Muscle layer of colon (tissue), 2 donors: ENCODE measurements at regions not wholly inside any gene's neighbourhood (a gene's known extent, or its start where the extent isn't known, plus 50 kb on each side); places are given as distances from the start of the nearest gene placed in this dataset.

Experiments
- H3K27ac ChIP-seq: one replicate; pipeline ENCODE4 v1.7.0; 2013; ENCODE audit warnings: low read depth, mild to moderate bottlenecking, low read length, moderate library complexity
- H3K27me3 ChIP-seq, 2 donors: one replicate each; pipeline ENCODE4 v1.7.0; 2013; ENCODE audit warnings: low read length in 2 of 2, mild to moderate bottlenecking in 2 of 2; ENCODE audit not compliant: insufficient read depth in 2 of 2, control insufficient read depth in 1 of 2
- H3K36me3 ChIP-seq: one replicate; pipeline ENCODE4 v1.7.0; 2013; ENCODE audit warnings: mild to moderate bottlenecking, low read length; ENCODE audit not compliant: insufficient read depth
- H3K4me1 ChIP-seq: one replicate; pipeline ENCODE4 v1.7.0; 2013; ENCODE audit warnings: mild to moderate bottlenecking, low read length; ENCODE audit not compliant: insufficient read depth
- H3K4me3 ChIP-seq, 2 donors: one replicate each; pipeline ENCODE4 v1.7.0; 2013; ENCODE audit warnings: low read length in 2 of 2, low read depth in 1 of 2, mild to moderate bottlenecking in 1 of 2, moderate library complexity in 1 of 2
- H3K9ac ChIP-seq: one replicate; pipeline ENCODE4 v1.7.0; 2013; ENCODE audit warnings: low read length
- H3K9me3 ChIP-seq: one replicate; pipeline ENCODE4 v1.7.0; 2013; ENCODE audit warnings: mild to moderate bottlenecking, low read length
- donor health status: abdominal sarcoma.
- donor health status: Adenocarcinoma of cecum.

DNA sequence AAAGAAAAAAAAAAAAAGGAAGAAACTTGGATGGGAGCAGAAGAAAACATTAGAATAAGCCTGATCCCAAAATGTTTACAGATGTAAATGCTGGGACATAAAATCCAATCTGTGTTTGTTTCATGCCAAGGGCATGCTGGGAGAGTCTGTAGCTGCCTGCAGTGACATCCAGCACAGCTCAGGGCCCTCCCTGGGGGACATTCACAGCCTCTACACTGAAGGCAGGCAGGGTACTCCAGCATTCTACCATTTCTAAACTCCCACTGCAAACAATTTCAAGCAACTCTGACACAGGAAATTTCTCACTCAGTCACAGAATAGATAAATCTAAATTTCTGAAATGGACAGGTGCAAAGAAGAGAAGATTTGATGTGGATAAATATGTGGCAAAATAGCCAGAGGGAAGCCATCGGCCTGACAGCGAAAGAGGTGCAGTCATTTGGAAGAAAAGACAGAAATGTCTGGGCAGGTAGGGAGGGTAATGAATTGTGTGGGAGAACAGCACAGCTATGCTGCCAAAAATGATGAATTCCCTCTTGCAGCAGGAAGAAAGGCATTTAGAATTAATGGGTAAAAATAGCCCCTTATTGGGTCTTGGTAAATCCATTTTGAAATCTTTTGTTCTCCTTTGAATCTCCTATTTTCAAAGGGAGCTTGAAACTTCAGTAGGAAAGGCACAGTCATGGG is 199.4 kb downstream of the MED10 start:
- Histone ChIP-seq H3K27ac (no peak overlapping the region), H3K9me3 (no peaks in the 10 kb centered on the region), H3K4me1 (no peaks in the 10 kb centered on the region), H3K9ac (no peak overlapping the region), H3K4me3 (no peak overlapping the region), H3K27me3 (no peaks in the 10 kb centered on the region), H3K36me3 (no peaks in the 10 kb centered on the region)

DNA sequence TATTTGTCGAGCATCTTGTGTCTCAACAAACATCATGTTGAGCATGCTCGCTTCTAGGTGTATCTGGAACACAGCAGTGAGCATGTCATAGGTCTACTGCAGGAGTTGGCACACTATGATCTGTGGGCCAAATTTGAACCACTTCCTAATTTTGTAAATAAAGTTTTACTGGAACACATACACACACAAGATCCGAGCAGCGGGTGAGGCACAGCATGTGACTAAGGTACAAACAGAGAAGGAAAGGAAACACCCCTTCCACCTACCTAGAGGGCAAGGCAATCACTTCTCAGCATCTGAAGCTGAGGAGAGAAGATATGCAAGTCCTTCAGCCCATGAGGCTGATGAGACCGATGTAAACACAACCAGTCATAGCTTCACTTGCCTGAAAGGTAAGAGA is 200.4 kb downstream of the MED10 start:
- Histone ChIP-seq H3K4me3 (no peak overlapping the region), H3K27me3 (no peaks in the 10 kb centered on the region), H3K36me3 (no peaks in the 10 kb centered on the region), H3K27ac (no peak overlapping the region), H3K4me1 (no peaks in the 10 kb centered on the region), H3K9ac (no peak overlapping the region), H3K9me3 (no peaks in the 10 kb centered on the region)

DNA sequence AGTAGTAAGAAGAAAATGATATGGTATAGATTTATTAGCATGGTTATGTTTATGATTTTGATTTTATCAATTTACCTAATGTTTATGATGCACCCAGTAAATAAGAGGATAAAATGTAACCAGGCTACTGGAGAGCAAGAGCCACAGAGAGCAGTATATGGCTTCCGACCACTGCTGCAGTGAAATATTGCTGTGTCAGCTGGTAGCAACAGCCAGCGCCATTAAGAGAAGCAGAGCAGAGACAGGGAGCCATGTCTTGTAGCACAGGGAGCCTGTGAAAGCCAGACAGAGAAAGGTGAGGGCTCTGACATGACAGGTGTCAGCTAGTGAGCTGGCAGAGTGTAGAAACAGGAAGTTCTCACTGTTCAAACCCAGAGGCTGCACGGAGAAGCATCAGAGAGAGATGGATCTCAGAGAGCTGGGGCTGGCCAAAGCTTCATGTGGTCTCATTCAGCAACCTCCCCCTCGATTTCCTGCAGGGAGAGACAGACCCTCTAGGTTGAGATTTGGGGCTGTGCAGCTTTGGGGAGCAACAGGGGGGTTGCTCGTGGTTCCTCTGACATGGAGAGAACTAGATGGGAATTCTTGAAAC is 202.1 kb downstream of the MED10 start:
- no peaks in the 10 kb centered on the region for H3K27me3 ChIP-seq
- no peak overlapping the region for H3K4me3 ChIP-seq
- no peak overlapping the region for H3K9ac ChIP-seq
- no peaks in the 10 kb centered on the region for H3K9me3 ChIP-seq
- H3K27ac ChIP-seq, result no peak overlapping the region
- H3K36me3 ChIP-seq, result no peaks in the 10 kb centered on the region
- no peaks in the 10 kb centered on the region for H3K4me1 ChIP-seq

DNA sequence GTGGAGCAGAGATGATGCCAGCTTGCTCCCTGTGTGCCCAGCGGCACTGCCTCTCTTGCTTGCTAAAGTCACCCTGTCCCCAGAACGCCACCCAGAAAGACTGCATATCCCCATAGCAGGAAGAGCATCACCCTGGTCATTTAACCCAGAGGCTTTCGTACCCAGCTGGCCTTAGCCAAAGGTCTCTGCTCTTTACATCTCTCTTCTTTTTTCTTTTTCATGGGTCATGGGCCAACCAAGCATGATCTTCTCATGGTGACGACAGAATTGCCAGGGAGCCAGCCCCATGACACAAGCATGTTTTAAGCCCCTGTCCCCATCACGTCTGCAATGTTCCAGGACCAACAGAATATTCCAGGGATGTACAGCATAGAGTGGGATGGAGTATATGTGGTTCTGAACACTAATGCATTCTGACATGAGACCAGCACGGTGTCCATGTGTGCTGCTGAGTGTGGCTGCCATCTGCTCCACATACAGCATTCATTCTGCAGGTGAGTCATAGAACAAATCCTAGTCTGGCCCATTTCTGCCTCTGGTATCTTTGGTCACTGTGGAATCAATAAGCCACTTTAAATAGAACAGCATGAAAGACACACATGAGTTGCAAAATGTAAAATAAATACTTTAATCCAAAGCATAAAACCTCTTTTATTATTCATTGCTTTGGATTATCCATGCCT is 203.0 kb downstream of the MED10 start:
- H3K9ac ChIP-seq, result no peak overlapping the region
- no peaks in the 10 kb centered on the region for H3K9me3 ChIP-seq
- no peak overlapping the region for H3K4me3 ChIP-seq
- H3K36me3 ChIP-seq, result no peaks in the 10 kb centered on the region
- no peaks in the 10 kb centered on the region for H3K4me1 ChIP-seq
- H3K27me3 ChIP-seq, result no peaks in the 10 kb centered on the region
- H3K27ac ChIP-seq, result no peak overlapping the region

DNA sequence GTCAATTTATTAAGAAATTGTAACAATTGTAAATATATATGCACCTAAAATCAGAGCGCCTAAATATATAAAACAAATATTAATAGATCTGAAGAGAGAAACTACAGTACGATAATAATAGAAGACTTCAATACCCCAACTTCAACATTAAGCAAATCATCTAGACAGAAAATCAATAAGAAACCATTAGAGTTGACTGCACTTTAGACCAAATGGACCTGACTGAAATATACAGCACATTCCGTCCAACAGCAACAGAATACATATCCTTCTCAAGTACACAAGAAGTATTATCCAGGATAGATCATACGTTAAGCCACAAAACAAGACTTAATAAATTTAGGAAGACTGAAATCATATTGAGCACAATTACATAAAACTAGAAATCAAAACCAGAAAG is 208.7 kb downstream of the MED10 start:
- no peaks in the 10 kb centered on the region for H3K36me3 ChIP-seq
- H3K27ac ChIP-seq, result no peak overlapping the region
- no peaks in the 10 kb centered on the region for H3K9me3 ChIP-seq
- H3K9ac ChIP-seq, result no peak overlapping the region
- H3K4me3 ChIP-seq, result no peak overlapping the region
- H3K4me1 ChIP-seq, result no peaks in the 10 kb centered on the region
- H3K27me3 ChIP-seq, result no peaks in the 10 kb centered on the region

DNA sequence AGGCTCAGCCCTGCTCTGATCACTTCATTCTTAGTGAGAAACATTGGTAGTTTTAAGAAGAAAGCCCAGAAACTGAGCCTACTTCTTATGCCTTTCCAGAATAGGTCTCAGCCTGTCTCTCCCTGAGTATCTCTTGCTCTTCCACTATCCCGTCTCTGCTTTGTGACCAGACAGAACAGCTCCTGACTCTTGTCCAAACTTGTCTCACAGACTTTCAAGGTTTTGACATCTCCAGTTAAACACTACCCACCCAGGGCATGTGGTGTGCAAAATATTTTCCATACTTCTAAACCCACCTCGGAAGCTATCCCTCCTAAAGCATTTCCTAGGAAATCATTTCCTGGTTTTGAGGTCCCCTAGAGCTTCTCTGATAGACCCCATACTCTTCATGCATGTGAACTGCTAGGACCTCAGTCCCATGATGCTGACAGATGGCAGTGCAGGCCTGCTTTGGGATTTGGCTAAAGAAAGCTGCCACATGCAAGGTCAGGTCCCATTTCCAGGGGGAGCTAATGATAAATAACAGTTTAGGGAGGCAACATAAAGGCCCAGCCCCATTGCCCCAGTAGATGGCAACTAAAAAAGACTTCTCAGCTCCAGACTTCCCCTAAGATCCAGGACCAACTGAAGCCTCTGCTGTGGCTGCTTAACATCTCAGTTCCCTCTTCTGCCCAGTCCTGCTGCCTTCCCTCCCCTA is 211.5 kb downstream of the MED10 start:
- Histone ChIP-seq H3K36me3 (no peaks in the 10 kb centered on the region), H3K9me3 (no peaks in the 10 kb centered on the region), H3K9ac (no peak overlapping the region), H3K27me3 (no peaks in the 10 kb centered on the region), H3K4me1 (no peaks in the 10 kb centered on the region), H3K27ac (no peak overlapping the region), H3K4me3 (no peak overlapping the region)

DNA sequence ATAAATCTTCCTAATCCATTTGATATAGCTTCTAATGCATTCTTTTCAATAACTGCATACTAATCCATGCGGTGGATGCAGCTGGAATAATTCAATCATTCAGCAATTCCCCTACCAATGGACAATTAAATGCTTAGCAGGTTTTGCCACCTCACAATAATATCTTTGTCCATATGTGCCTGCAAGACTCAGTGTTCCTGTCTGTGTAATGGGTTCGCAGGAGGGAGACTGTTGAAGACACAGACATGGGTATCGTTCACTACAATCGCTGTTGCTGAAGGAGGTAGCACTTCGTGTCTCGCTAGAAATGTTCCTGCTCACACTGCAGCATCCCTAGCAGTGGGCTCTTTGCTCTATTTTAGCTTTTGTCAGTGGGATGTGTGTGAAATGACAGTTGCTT is 214.4 kb downstream of the MED10 start:
- Histone ChIP-seq H3K27me3 (no peaks in the 10 kb centered on the region), H3K36me3 (no peaks in the 10 kb centered on the region)

DNA sequence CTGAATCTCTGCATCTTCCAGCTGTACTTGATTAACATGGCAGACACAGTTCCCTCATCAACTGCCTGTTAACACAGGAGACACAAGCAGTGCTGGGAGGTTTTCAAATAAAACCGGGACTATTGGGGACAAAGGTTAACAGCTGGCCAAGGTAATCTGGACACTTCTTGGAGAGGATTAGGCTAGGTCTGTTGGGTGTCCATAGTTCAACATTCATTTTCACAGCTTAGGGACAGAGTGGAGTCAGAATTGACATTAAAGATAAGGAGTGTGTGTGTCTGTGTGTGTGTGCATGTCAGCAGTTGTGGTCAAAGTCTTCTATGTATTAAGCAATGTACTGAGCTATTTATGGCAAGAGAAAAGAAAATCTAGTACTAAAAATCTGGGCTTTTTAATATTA is 216.2 kb downstream of the MED10 start:
- Histone ChIP-seq H3K4me3 (no peak overlapping the region), H3K9ac (no peak overlapping the region), H3K9me3 (no peaks in the 10 kb centered on the region), H3K4me1 (no peaks in the 10 kb centered on the region), H3K27me3 (no peaks in the 10 kb centered on the region), H3K36me3 (no peaks in the 10 kb centered on the region), H3K27ac (no peak overlapping the region)

More for the DNA sequence above, 214.4 kb downstream of the MED10 start:
- Histone ChIP-seq H3K4me3 (no peak overlapping the region), H3K9me3 (no peaks in the 10 kb centered on the region), H3K27ac (no peak overlapping the region), H3K9ac (no peak overlapping the region), H3K4me1 (no peaks in the 10 kb centered on the region)

DNA sequence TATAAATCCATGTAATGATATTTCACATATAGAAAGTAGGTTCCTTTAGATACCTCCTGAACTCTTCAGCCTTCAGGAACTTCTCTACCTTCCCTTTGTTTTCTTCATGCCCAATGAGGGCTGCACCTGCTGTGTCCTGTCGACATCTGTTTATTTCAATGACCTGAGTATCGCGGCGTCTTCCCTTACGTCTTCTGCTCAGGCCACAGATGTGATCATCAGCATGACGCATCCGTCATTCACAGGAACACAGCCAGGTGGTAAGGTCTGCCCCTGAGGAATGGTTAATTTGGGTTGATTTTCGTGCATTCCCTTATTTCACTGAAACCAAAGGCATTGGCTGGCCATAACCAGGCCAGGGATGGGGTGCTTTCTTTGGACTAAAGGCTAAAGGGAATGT is 217.1 kb downstream of the MED10 start:
- no peaks in the 10 kb centered on the region for H3K27me3 ChIP-seq
- H3K9me3 ChIP-seq, result no peaks in the 10 kb centered on the region
- H3K27ac ChIP-seq, result no peak overlapping the region
- no peaks in the 10 kb centered on the region for H3K36me3 ChIP-seq
- H3K9ac ChIP-seq, result no peak overlapping the region
- H3K4me1 ChIP-seq, result no peaks in the 10 kb centered on the region
- no peak overlapping the region for H3K4me3 ChIP-seq

DNA sequence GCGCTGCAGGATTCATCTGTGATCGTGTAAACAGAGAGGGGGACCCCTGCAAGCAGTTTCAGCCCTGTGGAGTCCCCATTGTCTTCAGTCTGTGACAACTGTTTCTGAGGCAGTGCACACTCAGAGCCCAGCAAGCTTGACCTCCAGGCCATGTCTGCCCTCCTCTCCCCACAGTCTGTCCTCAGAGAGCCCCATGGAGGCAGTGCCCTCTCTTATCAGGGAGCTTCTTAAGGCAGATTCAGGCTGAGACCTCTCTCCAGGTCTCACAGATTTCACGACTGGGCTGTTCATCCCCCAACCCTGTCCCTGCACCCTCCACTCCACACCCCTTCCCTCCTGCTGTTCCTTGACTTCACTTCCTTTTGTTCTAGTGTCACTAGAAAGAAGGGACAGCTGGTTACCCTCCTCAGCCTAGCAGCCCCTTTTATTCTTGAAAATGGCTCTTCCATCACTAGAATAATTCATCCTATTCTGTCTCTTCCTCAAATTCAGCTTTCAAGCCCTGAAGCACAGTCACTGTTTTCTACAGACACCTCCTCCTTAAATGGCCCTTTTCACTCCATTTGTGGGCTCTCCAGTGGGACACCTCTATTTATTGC is 218.4 kb downstream of the MED10 start:
- no peaks in the 10 kb centered on the region for H3K4me1 ChIP-seq
- no peak overlapping the region for H3K27ac ChIP-seq
- H3K27me3 ChIP-seq, result no peaks in the 10 kb centered on the region
- H3K4me3 ChIP-seq, result no peak overlapping the region
- H3K9ac ChIP-seq, result no peak overlapping the region
- no peaks in the 10 kb centered on the region for H3K36me3 ChIP-seq
- H3K9me3 ChIP-seq, result no peaks in the 10 kb centered on the region
